WI38 (cell line): ENCODE measurements at regions not wholly inside any gene's neighbourhood (a gene's known extent, or its start where the extent isn't known, plus 50 kb on each side); places are given as distances from the start of the nearest gene placed in this dataset.
A peak's percentile ranks its signal among the peaks of the same experiment; 100 is the strongest.

Experiments used
- H3K4me3 ChIP-seq: 2 replicates; pipeline ENCODE4 v1.5.1; 2011; ENCODE audit warnings: low read depth, mild to moderate bottlenecking, control low read depth, low read length
- CTCF ChIP-seq: IDR thresholded peaks from 2 replicates; pipeline ENCODE4 v1.5.1; 2012; ENCODE audit warnings: low read depth, mild to moderate bottlenecking, control low read depth, low read length

- no peak overlapping the region for H3K4me3 ChIP-seq
- TF ChIP-seq CTCF, result no peak
Measured at GRCh38 chr7:24049296-24049695, 234.7 kb upstream of the NPY start.

- no peak overlapping the region for H3K4me3 ChIP-seq
- no peak for TF ChIP-seq CTCF
Measured at GRCh38 chr7:24050991-24051560, 232.9 kb upstream of the NPY start.

- TF ChIP-seq CTCF, result no peak
- H3K4me3 ChIP-seq, result no peak overlapping the region
Measured at GRCh38 chr7:24051651-24052050, 232.3 kb upstream of the NPY start.

- TF ChIP-seq CTCF, result no peak
- no peak overlapping the region for H3K4me3 ChIP-seq
Measured at GRCh38 chr7:24052572-24053260, 231.3 kb upstream of the NPY start.

GRCh38 chr7:24054236-24054635 is 229.8 kb upstream of the NPY start:
- no peak for TF ChIP-seq CTCF
- no peak overlapping the region for H3K4me3 ChIP-seq

GRCh38 chr7:24057243-24057642 is 226.7 kb upstream of the NPY start:
- H3K4me3 ChIP-seq, result no peak overlapping the region
- TF ChIP-seq CTCF, result 0 out of 2 replicates have a peak, but pooled peaks have one; percentile 9

GRCh38 chr7:24058953-24059352 is 225.0 kb upstream of the NPY start:
- no peak for TF ChIP-seq CTCF
- no peak overlapping the region for H3K4me3 ChIP-seq
